ENCODE measurements at regions not wholly inside any gene's neighbourhood (a gene's known extent, or its start where the extent isn't known, plus 50 kb on each side); places are given as distances from the start of the nearest gene placed in this dataset.

DNA sequence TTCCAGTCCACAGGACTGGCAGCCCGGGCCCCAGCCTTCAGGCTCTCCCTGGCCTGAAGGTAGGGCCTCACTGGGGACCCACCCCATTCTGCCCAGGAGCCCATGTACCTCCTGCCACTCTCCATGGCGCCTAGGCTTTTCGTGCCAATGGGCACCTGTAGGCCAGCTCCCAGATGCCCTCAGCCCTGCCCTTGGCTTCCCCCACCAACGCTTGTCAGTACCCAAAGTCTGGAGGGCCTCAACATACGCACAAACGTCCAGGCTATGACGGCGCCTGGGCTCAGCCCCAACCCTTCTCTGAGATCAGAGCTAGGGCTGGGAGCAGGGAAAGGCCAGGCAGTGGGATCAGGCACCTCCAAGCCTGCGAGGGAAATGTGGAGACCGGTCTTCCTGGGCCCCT lies 816.9 kb upstream of the LUZP2 start:
- H3K27me3 Mint-ChIP-seq = no peaks in the 10 kb centered on the region
- H3K4me1 Mint-ChIP-seq = no peaks in the 10 kb centered on the region
- no peaks in the 10 kb centered on the region for H3K36me3 Mint-ChIP-seq
- Histone ChIP-seq H3K27ac (ENCODE audit: low read depth, low read length) (no peak overlapping the region), H3K4me1 (ENCODE audit: control insufficient read depth in 2 of 2, insufficient read depth in 2 of 2, low read length in 2 of 2) (no peaks in the 10 kb centered on the region), H3K9me3 (ENCODE audit: control insufficient read depth in 2 of 3, low read length in 3 of 3) (no peaks in the 10 kb centered on the region), H3K36me3 (ENCODE audit: control insufficient read depth in 2 of 3, insufficient read depth in 3 of 3, low read length in 3 of 3) (no peaks in the 10 kb centered on the region), H3K4me3 (ENCODE audit: low read length) (no peak overlapping the region), H3K27me3 (ENCODE audit: control insufficient read depth in 2 of 2, insufficient read depth in 2 of 2, low read length in 2 of 2) (no peaks in the 10 kb centered on the region)
- H3K27ac Mint-ChIP-seq = no peak overlapping the region
- ChIA-PET CTCF (no interaction called here), POLR2A (no interaction called here)
- peaks cover 0 to 9% (median 3%) of the 10 kb centered on the region in 11 donors for H3K9me3 Mint-ChIP-seq
- DNase-seq = no peak
- H3K4me3 Mint-ChIP-seq = no peak overlapping the region
- no peak for ATAC-seq
- intact Hi-C loops (cut with micrococcal nuclease) = no loop called here

DNA sequence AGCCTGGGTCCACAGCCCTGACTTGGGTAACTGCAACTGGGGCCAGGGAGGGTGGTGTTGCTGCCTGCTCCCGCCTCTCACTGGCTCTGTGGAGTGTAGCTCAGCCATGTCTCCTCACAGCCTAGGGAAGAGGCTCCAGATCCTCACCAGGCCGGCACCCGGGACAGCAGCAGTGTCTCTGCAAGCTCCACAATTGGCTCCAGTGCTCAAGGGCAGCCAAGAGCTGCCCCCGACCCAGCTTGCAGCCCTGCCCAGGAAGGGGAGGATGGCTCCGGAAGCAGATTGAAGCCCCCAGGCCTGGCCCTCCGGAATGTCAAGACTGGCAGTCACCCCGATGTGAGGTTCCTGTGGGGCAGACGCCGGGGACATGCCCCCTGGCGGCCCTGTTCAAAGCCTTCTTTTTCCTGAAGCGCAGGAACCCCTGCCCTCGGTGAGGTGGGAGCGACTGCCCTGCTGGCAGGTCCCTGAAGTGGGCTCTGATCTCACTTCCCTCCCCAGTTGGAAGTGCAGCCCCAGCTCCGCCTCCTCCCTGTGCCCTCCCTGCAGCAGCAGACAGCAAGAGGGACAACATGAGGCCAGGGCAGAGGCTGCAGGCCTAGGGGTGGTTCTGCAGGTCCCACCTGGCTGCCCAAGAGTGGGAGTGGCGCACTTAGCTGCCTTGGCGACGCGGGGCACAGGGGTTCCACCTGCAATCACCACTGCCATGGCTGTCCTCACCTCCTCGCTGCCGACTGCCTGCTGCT lies 816.2 kb upstream of the LUZP2 start:
- Histone ChIP-seq H3K27me3 (ENCODE audit: control insufficient read depth in 2 of 2, insufficient read depth in 2 of 2, low read length in 2 of 2) (no peaks in the 10 kb centered on the region), H3K4me1 (ENCODE audit: control insufficient read depth in 2 of 2, insufficient read depth in 2 of 2, low read length in 2 of 2) (no peaks in the 10 kb centered on the region), H3K36me3 (ENCODE audit: control insufficient read depth in 2 of 3, insufficient read depth in 3 of 3, low read length in 3 of 3) (no peaks in the 10 kb centered on the region), H3K9me3 (ENCODE audit: control insufficient read depth in 2 of 3, low read length in 3 of 3) (no peaks in the 10 kb centered on the region), H3K4me3 (ENCODE audit: low read length) (no peak overlapping the region), H3K27ac (ENCODE audit: low read depth, low read length) (no peak overlapping the region)
- Mint-ChIP-seq H3K27me3 (no peaks in the 10 kb centered on the region), H3K36me3 (no peaks in the 10 kb centered on the region), H3K4me1 (no peaks in the 10 kb centered on the region), H3K27ac (no peak overlapping the region), H3K4me3 (no peak overlapping the region), H3K9me3 (peaks cover 0 to 9% (median 0%) of the 10 kb centered on the region in 11 donors)
- ChIA-PET CTCF (no interaction called here), POLR2A (no interaction called here)
- DNase-seq (no peak), ATAC-seq (no peak)
- intact Hi-C loops (cut with micrococcal nuclease) = no loop called here

DNA sequence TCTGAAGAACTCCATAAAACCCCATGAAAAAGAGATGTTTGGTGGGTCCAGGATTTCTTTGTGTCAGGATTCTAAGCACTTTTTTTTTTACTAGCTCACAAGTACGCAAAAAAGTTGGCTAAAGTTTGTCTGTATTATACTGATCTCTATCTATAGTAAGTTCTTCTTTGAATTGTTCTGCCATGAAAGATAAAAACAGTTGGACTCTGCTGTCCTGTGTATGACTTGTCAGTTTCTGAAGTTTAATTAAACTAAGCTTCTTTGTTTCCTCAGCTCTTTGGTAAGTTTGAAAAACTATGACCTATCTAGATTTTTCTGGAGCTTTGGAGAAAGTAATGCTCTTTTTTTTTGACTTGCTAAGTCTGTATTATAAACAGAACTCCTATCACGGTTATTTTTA lies 812.2 kb upstream of the LUZP2 start:
- Mint-ChIP-seq H3K36me3 (no peaks in the 10 kb centered on the region), H3K27me3 (no peaks in the 10 kb centered on the region), H3K4me1 (no peaks in the 10 kb centered on the region), H3K27ac (no peak overlapping the region), H3K9me3 (peaks cover 0 to 11% (median 2%) of the 10 kb centered on the region in 11 donors), H3K4me3 (no peak overlapping the region)
- ATAC-seq (no peak), DNase-seq (no peak)
- intact Hi-C loops (cut with micrococcal nuclease) = no loop called here
- no peaks in the 10 kb centered on the region for H3K4me1 ChIP-seq (ENCODE audit: control insufficient read depth in 2 of 2, insufficient read depth in 2 of 2, low read length in 2 of 2)
- H3K27ac ChIP-seq (ENCODE audit: low read depth, low read length) = no peak overlapping the region
- no peak overlapping the region for H3K4me3 ChIP-seq (ENCODE audit: low read length)
- H3K9me3 ChIP-seq (ENCODE audit: control insufficient read depth in 2 of 3, low read length in 3 of 3) = no peaks in the 10 kb centered on the region
- CTCF ChIA-PET = no interaction called here
- no peaks in the 10 kb centered on the region for H3K27me3 ChIP-seq (ENCODE audit: control insufficient read depth in 2 of 2, insufficient read depth in 2 of 2, low read length in 2 of 2)
- H3K36me3 ChIP-seq (ENCODE audit: control insufficient read depth in 2 of 3, insufficient read depth in 3 of 3, low read length in 3 of 3) = no peaks in the 10 kb centered on the region
- POLR2A ChIA-PET = no interaction called here

DNA sequence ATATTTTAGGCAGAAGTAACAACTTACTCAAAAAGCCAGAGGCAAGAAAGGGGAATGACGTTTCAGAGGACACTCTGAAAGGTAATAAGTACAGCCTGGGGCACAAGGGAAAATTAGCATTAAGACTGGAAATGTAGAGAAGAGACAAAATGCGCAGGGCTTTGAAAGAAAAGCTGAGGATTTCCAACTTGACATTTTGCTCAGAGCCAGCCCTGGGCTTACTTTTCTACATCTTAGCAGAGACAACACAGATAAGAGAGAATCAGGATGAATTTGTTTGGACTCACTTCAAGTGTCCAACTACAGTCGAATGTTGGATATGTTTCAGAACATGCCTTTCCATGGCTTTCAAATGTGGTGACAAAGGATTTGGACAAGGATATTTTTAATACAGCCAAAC lies 808.9 kb upstream of the LUZP2 start:
- no peak for ATAC-seq
- ChIA-PET POLR2A (no interaction called here), CTCF (interaction anchor here (0.6 kb wide), 1 partner anchor 1355 kb away, joined by 3 read pairs; no protein-coding TSS in a partner anchor)
- no peaks in the 10 kb centered on the region for H3K36me3 Mint-ChIP-seq
- Histone ChIP-seq H3K27me3 (ENCODE audit: control insufficient read depth in 2 of 2, insufficient read depth in 2 of 2, low read length in 2 of 2) (no peaks in the 10 kb centered on the region), H3K9me3 (ENCODE audit: control insufficient read depth in 2 of 3, low read length in 3 of 3) (no peaks in the 10 kb centered on the region), H3K36me3 (ENCODE audit: control insufficient read depth in 2 of 3, insufficient read depth in 3 of 3, low read length in 3 of 3) (no peaks in the 10 kb centered on the region), H3K27ac (ENCODE audit: low read depth, low read length) (no peak overlapping the region), H3K4me1 (ENCODE audit: control insufficient read depth in 2 of 2, insufficient read depth in 2 of 2, low read length in 2 of 2) (no peaks in the 10 kb centered on the region), H3K4me3 (ENCODE audit: low read length) (no peak overlapping the region)
- no peaks in the 10 kb centered on the region for H3K27me3 Mint-ChIP-seq
- no peaks in the 10 kb centered on the region for H3K4me1 Mint-ChIP-seq
- H3K27ac Mint-ChIP-seq = no peak overlapping the region
- no peak for DNase-seq
- intact Hi-C loops (cut with micrococcal nuclease) = no loop called here
- no peak overlapping the region for H3K4me3 Mint-ChIP-seq
- peaks cover 0 to 18% (median 2%) of the 10 kb centered on the region in 11 donors for H3K9me3 Mint-ChIP-seq

DNA sequence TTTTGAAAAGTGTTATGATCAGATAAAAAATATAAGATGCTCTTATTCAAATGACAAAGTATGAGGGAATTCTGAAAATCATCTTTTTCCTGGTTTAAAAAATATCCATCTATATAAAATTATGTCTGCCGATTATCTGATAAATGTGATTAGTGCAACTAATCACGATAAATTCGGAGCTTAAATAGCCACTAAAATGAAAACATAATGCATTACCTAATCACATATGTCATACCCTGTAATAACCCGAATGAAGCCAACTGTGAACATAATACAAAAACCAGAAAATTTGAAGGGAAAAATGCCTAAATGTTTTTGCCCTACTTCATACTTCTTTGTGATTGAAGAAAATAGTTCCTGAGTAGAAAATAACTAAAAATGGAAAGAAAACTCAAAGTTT lies 808.4 kb upstream of the LUZP2 start:
- no peak for ATAC-seq
- Mint-ChIP-seq H3K4me1 (no peaks in the 10 kb centered on the region), H3K4me3 (no peak overlapping the region), H3K27ac (no peak overlapping the region), H3K9me3 (peaks cover 0 to 18% (median 2%) of the 10 kb centered on the region in 11 donors), H3K27me3 (no peaks in the 10 kb centered on the region), H3K36me3 (no peaks in the 10 kb centered on the region)
- H3K9me3 ChIP-seq (ENCODE audit: control insufficient read depth in 2 of 3, low read length in 3 of 3) = no peaks in the 10 kb centered on the region
- H3K4me3 ChIP-seq (ENCODE audit: low read length) = no peak overlapping the region
- no peaks in the 10 kb centered on the region for H3K4me1 ChIP-seq (ENCODE audit: control insufficient read depth in 2 of 2, insufficient read depth in 2 of 2, low read length in 2 of 2)
- no peak for DNase-seq
- no peaks in the 10 kb centered on the region for H3K36me3 ChIP-seq (ENCODE audit: control insufficient read depth in 2 of 3, insufficient read depth in 3 of 3, low read length in 3 of 3)
- CTCF ChIA-PET = no interaction called here
- no peak overlapping the region for H3K27ac ChIP-seq (ENCODE audit: low read depth, low read length)
- H3K27me3 ChIP-seq (ENCODE audit: control insufficient read depth in 2 of 2, insufficient read depth in 2 of 2, low read length in 2 of 2) = no peaks in the 10 kb centered on the region
- intact Hi-C loops (cut with micrococcal nuclease) = no loop called here
- POLR2A ChIA-PET = no interaction called here

DNA sequence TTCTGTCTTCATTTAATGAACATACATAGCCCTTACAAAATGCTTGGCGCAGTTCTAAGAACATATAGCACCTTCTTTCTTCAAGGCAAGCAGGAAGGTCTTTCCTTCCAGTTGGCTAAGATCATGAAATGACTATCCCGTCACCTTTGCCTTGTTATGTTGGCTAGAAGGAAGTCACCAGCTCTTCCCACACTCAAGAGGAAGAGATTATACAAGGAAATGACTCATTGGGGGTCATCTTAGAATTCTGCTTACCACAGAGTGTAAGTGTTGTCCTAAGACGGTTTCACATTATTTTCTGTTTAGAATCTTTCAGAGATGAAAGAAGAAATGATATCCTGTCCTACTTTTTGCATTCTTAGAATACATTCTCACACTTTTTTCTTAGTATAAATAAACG lies 808.0 kb upstream of the LUZP2 start:
- no peak overlapping the region for H3K4me3 ChIP-seq (ENCODE audit: low read length)
- ChIA-PET CTCF (no interaction called here), POLR2A (no interaction called here)
- Mint-ChIP-seq H3K4me1 (no peaks in the 10 kb centered on the region), H3K36me3 (no peaks in the 10 kb centered on the region), H3K27me3 (no peaks in the 10 kb centered on the region), H3K27ac (no peak overlapping the region), H3K4me3 (no peak overlapping the region), H3K9me3 (peaks cover 0 to 18% (median 2%) of the 10 kb centered on the region in 11 donors)
- no peaks in the 10 kb centered on the region for H3K4me1 ChIP-seq (ENCODE audit: control insufficient read depth in 2 of 2, insufficient read depth in 2 of 2, low read length in 2 of 2)
- H3K36me3 ChIP-seq (ENCODE audit: control insufficient read depth in 2 of 3, insufficient read depth in 3 of 3, low read length in 3 of 3) = no peaks in the 10 kb centered on the region
- DNase-seq (no peak), ATAC-seq (no peak)
- H3K27me3 ChIP-seq (ENCODE audit: control insufficient read depth in 2 of 2, insufficient read depth in 2 of 2, low read length in 2 of 2) = no peaks in the 10 kb centered on the region
- intact Hi-C loops (cut with micrococcal nuclease) = no loop called here
- no peak overlapping the region for H3K27ac ChIP-seq (ENCODE audit: low read depth, low read length)
- no peaks in the 10 kb centered on the region for H3K9me3 ChIP-seq (ENCODE audit: control insufficient read depth in 2 of 3, low read length in 3 of 3)

DNA sequence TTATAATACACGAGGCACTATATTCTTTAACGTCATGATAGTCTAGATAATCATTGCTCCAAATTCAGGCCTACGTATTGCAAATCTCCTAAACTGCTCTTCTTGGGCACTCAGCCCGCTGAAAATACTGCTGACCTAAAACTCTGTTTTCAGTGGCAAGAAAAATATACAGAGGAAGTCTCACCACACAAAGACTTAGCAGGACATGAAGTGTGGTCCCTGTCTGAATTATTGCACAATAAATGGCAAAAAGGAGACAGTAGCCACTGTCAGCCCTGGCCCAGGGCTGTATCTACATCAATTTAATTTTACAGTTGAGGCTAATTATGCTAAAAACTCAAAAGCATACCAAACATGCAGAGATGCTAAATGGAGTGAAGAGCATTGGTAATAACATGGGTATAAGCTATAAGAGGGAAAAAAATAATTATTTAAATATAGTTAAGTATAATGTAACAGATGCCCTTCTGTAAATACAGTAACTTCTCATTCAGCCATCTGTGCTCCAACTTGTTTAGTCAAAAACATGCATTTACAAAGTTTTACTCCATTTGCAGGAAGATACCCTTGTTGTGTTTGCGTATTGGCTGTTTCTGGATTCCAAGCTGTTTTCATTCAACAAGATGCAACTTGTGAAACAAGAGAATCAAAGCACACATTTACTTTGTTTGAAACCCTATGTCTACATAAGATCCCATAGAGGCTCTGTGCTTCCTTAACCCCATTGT lies 800.0 kb upstream of the LUZP2 start:
- DNase-seq (no peak), ATAC-seq (no peak)
- H3K4me1 Mint-ChIP-seq = no peaks in the 10 kb centered on the region
- H3K36me3 Mint-ChIP-seq = no peaks in the 10 kb centered on the region
- intact Hi-C loops (cut with micrococcal nuclease) = no loop called here
- Histone ChIP-seq H3K27ac (ENCODE audit: low read depth, low read length) (no peak overlapping the region), H3K27me3 (ENCODE audit: control insufficient read depth in 2 of 2, insufficient read depth in 2 of 2, low read length in 2 of 2) (no peaks in the 10 kb centered on the region), H3K9me3 (ENCODE audit: control insufficient read depth in 2 of 3, low read length in 3 of 3) (no peaks in the 10 kb centered on the region), H3K36me3 (ENCODE audit: control insufficient read depth in 2 of 3, insufficient read depth in 3 of 3, low read length in 3 of 3) (no peaks in the 10 kb centered on the region), H3K4me3 (ENCODE audit: low read length) (no peak overlapping the region), H3K4me1 (ENCODE audit: control insufficient read depth in 2 of 2, insufficient read depth in 2 of 2, low read length in 2 of 2) (no peaks in the 10 kb centered on the region)
- H3K9me3 Mint-ChIP-seq = peaks cover 0 to 14% (median 0%) of the 10 kb centered on the region in 11 donors
- H3K27ac Mint-ChIP-seq = no peak overlapping the region
- POLR2A ChIA-PET = no interaction called here
- H3K4me3 Mint-ChIP-seq = no peak overlapping the region
- no peaks in the 10 kb centered on the region for H3K27me3 Mint-ChIP-seq
- CTCF ChIA-PET = no interaction called here

Data from naive thymus-derived CD4-positive, alpha-beta T cell (primary cell).